HAP-1 (cell line): ENCODE measurements at regions not wholly inside any gene's neighbourhood (a gene's known extent, or its start where the extent isn't known, plus 50 kb on each side); places are given as distances from the start of the nearest gene placed in this dataset.
"Not testable (repeated sequence)": the region's sequence is repeated elsewhere in the genome, so short reads cannot be mapped to it uniquely, and the experiment has no call there.

Experiments used
- DNase-seq, 2 experiments: peaks; one replicate each; pipeline ENCODE4 v3.0.0-alpha.2; 2016 to 2020; ENCODE audit warnings: low spot score in 2 of 2
- H3K27me3 ChIP-seq: fragments of 250-450 bp; sonication (Bioruptor Pico); 2 replicates; pipeline ENCODE4 v1.5.1; 2020; ENCODE audit warnings: low read depth, mild to moderate bottlenecking, moderate library complexity
- H3K36me3 ChIP-seq: fragments of 250-450 bp; sonication (Bioruptor Pico); replicated peaks from 2 replicates; pipeline ENCODE4 v1.5.1; 2020; ENCODE audit warnings: mild to moderate bottlenecking
- H3K4me1 ChIP-seq: fragments of 250-450 bp; sonication (Bioruptor Pico); 2 replicates; pipeline ENCODE4 v1.5.1; 2020; ENCODE audit warnings: mild to moderate bottlenecking
- H3K4me3 ChIP-seq: fragments of 250-450 bp; sonication (Bioruptor Pico); 2 replicates; pipeline ENCODE4 v1.5.1; 2020; ENCODE audit warnings: mild to moderate bottlenecking, moderate library complexity
- H3K9me3 ChIP-seq: fragments of 250-450 bp; sonication (Bioruptor Pico); 2 replicates; pipeline ENCODE4 v1.5.1; 2020; ENCODE audit warnings: mild to moderate bottlenecking, moderate library complexity
- in situ Hi-C: fragments of 300-500 bp; cut with MboI; formaldehyde crosslinking; loops from 3 replicates; pipeline ENCODE4 v1.14.3; 2020; ENCODE audit warnings: low sequenced_read_pairs, inconsistent platforms, mixed read lengths

GRCh38 chr7:142460402-142461117 is 202.7 kb upstream of the PRSS58 start:
- H3K36me3 ChIP-seq: no peaks in the 10 kb centered on the region
- no peaks in the 10 kb centered on the region for H3K9me3 ChIP-seq
- H3K27me3 ChIP-seq: no peaks in the 10 kb centered on the region
- DNase-seq: no peak
- in situ Hi-C loops: no loop called here
- H3K4me1 ChIP-seq: no peaks in the 10 kb centered on the region
- no peak overlapping the region for H3K4me3 ChIP-seq

DNA sequence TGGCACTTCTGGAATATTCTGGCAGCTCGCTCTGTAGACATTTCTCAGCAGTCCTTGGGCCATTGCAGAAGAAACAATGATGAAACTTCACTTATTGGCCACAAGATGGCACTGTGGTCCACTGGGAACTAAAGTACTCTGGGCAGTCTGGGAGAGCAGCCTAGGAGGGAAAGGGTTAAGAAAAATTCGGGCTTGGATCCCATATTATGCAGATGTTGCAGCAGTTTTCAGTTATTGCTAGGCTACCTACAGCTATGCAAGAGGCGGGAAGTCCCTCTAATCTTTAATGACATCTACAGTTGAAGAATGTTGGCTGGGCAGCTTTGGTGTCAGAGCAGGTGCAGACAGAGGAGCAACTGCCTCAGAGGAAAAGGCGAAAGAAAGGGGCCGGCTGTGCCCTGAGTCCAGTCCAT is 201.7 kb upstream of the PRSS58 start:
- no peak overlapping the region for H3K4me3 ChIP-seq
- H3K9me3 ChIP-seq: no peaks in the 10 kb centered on the region
- no peaks in the 10 kb centered on the region for H3K36me3 ChIP-seq
- peak; percentile 26 to 30 for DNase-seq
- in situ Hi-C loops: no loop called here
- H3K27me3 ChIP-seq: no peaks in the 10 kb centered on the region
- no peaks in the 10 kb centered on the region for H3K4me1 ChIP-seq

DNA sequence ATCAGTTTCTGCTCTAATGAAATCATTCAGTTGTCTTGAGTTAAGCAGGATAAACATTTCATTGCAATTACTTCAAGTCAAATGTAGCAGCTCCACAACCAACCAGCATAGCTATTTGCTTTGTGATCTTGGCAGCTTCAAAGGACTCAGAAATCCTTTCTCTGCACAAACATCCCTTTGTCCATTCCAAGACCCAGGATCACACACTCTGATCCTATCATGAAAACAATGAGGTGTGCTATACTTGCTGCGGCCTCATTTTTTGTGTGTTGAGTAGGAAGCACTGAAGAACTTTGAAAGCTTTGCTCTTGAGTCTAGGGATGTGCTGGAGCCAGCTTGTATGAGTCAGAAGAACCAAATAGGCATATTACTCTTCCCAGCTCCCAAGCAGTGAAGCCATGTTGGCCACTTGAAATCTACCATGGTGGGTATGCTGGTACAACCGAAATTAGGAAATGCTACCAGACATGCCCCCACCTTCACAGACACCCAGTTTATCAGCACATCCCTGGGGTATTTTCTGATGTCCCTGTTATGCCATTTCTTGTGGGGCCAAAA is 199.4 kb upstream of the PRSS58 start:
- Histone ChIP-seq H3K4me3 (no peak overlapping the region), H3K27me3 (no peaks in the 10 kb centered on the region), H3K4me1 (no peaks in the 10 kb centered on the region), H3K9me3 (no peaks in the 10 kb centered on the region), H3K36me3 (no peaks in the 10 kb centered on the region)
- no peak for DNase-seq
- in situ Hi-C loops: no loop called here

- Histone ChIP-seq H3K4me3 (no peak overlapping the region), H3K27me3 (no peaks in the 10 kb centered on the region), H3K36me3 (no peaks in the 10 kb centered on the region), H3K9me3 (no peaks in the 10 kb centered on the region), H3K4me1 (no peaks in the 10 kb centered on the region)
- no peak for DNase-seq
- in situ Hi-C loops: no loop called here
These were observed 197.5 kb upstream of the PRSS58 start for GRCh38 chr7:142455392-142455791.

DNA sequence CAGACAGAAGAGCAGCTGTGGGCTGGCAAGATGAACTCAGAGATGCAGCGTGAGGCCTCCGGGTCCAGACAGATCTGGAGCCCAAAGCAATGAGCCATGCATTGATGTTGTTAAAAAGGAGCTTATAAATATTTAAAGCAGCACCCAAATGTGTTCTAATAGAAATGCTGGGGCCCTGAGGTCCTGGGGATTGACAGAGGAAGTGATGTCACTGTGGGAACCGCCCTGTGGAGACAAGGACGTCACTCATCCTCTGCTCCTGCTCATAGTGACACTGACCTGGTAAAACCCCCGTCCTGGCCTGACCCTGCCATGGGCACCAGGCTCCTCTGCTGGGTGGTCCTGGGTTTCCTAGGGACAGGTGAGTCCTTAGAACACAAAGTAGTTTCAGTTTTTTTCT is 197.0 kb upstream of the PRSS58 start:
- H3K9me3 ChIP-seq: no peaks in the 10 kb centered on the region
- no peak overlapping the region for H3K4me3 ChIP-seq
- no peaks in the 10 kb centered on the region for H3K4me1 ChIP-seq
- no peak for DNase-seq
- no peaks in the 10 kb centered on the region for H3K36me3 ChIP-seq
- in situ Hi-C loops: no loop called here
- H3K27me3 ChIP-seq: no peaks in the 10 kb centered on the region

GRCh38 chr7:142452791-142453190 is 194.9 kb upstream of the PRSS58 start:
- H3K9me3 ChIP-seq: no peaks in the 10 kb centered on the region
- no peak for DNase-seq
- no peaks in the 10 kb centered on the region for H3K36me3 ChIP-seq
- 0 out of 2 replicates have a peak, but pooled peaks cover 2% of the 10 kb centered on the region for H3K27me3 ChIP-seq
- no peak overlapping the region for H3K4me3 ChIP-seq
- in situ Hi-C loops: no loop called here
- H3K4me1 ChIP-seq: no peaks in the 10 kb centered on the region

- Histone ChIP-seq H3K9me3 (no peaks in the 10 kb centered on the region), H3K4me3 (no peak overlapping the region), H3K27me3 (0 out of 2 replicates have a peak, but pooled peaks cover 2% of the 10 kb centered on the region), H3K36me3 (no peaks in the 10 kb centered on the region), H3K4me1 (no peaks in the 10 kb centered on the region)
- in situ Hi-C loops: no loop called here
- DNase-seq: no peak
These were observed 194.0 kb upstream of the PRSS58 start for GRCh38 chr7:142451817-142452216.

GRCh38 chr7:142451296-142451695 is 193.4 kb upstream of the PRSS58 start:
- DNase-seq: no peak
- in situ Hi-C loops: no loop called here
- no peaks in the 10 kb centered on the region for H3K4me1 ChIP-seq
- 0 out of 2 replicates have a peak, but pooled peaks cover 2% of the 10 kb centered on the region for H3K27me3 ChIP-seq
- no peaks in the 10 kb centered on the region for H3K36me3 ChIP-seq
- H3K4me3 ChIP-seq: no peak overlapping the region
- no peaks in the 10 kb centered on the region for H3K9me3 ChIP-seq

DNA sequence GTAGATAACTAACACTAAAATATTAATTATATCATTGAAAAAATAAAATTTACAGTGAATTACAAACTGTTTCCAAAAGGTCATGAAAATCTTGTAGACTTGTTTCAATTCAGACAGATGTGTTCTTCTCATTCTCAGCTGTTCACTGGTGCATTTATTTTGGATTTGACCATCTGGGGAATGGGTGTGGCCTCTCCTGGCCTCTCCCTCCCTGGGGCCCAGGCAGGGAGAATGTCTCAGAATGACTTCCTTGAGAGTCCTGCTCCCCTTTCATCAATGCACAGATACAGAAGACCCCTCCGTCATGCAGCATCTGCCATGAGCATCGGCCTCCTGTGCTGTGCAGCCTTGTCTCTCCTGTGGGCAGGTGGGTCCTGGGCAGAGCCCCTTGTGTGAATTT is 192.8 kb upstream of the PRSS58 start:
- in situ Hi-C loops: no loop called here
- H3K4me1 ChIP-seq: no peaks in the 10 kb centered on the region
- DNase-seq: no peak
- 0 out of 2 replicates have a peak, but pooled peaks cover 2% of the 10 kb centered on the region for H3K27me3 ChIP-seq
- H3K36me3 ChIP-seq: no peaks in the 10 kb centered on the region
- H3K9me3 ChIP-seq: no peaks in the 10 kb centered on the region
- H3K4me3 ChIP-seq: no peak overlapping the region

DNA sequence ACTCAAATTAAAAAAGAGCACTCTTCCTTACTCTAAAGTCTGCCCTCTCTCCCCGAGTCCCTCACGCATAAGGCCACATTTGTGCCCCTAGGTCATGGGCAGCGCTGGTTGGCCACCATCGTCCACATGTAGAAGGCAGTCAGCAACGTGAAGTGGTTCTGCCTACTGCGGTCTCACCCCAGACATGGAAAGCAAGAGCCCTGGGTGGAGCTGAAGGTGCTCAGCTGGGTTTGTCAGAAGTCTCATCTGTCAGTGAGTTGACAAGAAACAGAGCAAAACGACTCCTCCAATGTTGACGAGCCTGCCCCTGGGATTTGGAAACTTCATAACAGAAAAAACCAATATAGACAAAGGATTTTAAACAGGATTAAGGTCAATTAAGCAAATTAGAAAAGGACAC is 192.3 kb upstream of the PRSS58 start:
- H3K27me3 ChIP-seq: 0 out of 2 replicates have a peak, but pooled peaks cover 2% of the 10 kb centered on the region
- no peak overlapping the region for H3K4me3 ChIP-seq
- in situ Hi-C loops: no loop called here
- no peak for DNase-seq
- H3K9me3 ChIP-seq: no peaks in the 10 kb centered on the region
- H3K4me1 ChIP-seq: no peaks in the 10 kb centered on the region
- H3K36me3 ChIP-seq: no peaks in the 10 kb centered on the region

GRCh38 chr7:142448857-142449256 is 191.0 kb upstream of the PRSS58 start:
- H3K4me1 ChIP-seq, in situ Hi-C loops, H3K27me3 ChIP-seq, DNase-seq, H3K9me3 ChIP-seq, H3K36me3 ChIP-seq, H3K4me3 ChIP-seq: not testable (repeated sequence)

GRCh38 chr7:142447762-142448161 is 189.9 kb upstream of the PRSS58 start:
- Histone ChIP-seq H3K36me3 (no peaks in the 10 kb centered on the region), H3K4me1 (no peaks in the 10 kb centered on the region), H3K9me3 (no peaks in the 10 kb centered on the region), H3K4me3 (no peak overlapping the region), H3K27me3 (0 out of 2 replicates have a peak, but pooled peaks cover 2% of the 10 kb centered on the region)
- no peak for DNase-seq
- in situ Hi-C loops: no loop called here

DNA sequence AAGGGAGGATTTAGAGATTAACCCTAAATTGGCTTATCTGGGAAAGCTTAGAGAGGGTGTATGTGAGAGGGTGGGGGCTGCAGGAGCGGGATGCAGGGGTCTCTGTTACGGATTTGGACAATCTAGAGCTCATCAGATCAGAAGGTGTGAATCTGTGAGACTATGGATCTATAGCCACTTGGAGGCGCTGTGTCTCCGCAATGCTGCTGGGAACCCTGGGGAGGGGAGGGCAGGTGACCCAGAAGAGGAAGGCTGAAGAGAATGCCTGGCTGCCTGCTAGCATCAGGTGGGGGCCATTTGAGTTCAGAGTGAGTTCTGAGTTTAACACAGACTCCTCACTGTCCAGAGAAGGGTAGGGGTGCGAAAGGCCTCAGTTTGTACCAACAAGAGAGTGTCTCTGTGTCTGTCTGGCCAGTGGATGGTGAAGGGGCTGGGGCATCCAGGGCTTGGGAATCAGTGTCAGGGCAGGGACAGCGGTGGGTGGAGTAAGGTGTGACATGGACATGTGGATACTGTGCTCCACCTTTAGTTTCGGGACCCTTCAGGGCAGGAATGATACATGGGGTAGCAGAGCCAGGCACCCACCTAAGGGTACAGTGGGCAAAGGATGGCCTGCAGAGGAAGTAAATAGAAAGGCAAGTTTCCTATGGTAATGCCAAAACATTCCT is 187.3 kb upstream of the PRSS58 start:
- in situ Hi-C loops: no loop called here
- Histone ChIP-seq H3K9me3 (no peaks in the 10 kb centered on the region), H3K4me1 (peaks cover 4% of the 10 kb centered on the region; the same call in 1 of the 2 replicates), H3K36me3 (no peaks in the 10 kb centered on the region), H3K27me3 (0 out of 2 replicates have a peak, but pooled peaks cover 2% of the 10 kb centered on the region), H3K4me3 (no peak overlapping the region)
- DNase-seq: peak in 1 of 2 experiments; percentile 12
